ENCODE measurements at regions not wholly inside any gene's neighbourhood (a gene's known extent, or its start where the extent isn't known, plus 50 kb on each side); places are given as distances from the start of the nearest gene placed in this dataset.

DNA sequence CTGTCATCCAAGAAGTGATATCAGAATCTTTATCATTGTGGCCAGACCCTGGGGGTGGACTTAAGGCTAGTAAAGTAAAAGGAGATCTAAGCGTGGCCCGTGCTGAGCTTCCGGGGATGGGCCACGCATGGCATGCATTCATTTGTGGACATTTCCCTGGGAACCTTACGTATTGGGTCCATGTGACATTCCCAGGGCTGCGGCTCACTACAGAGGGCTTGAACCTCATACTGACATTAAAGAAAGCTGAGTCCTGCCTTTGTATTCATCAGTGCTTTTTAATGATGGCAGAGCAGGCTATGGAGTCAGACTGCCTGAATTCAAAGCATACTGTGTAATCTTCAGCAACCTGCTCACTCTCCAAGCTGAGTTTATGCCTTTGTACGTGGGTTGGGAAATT is 152.2 kb upstream of the AFDN start:
- DNase-seq (ENCODE audit: low spot score): peak; percentile 27

GRCh38 chr6:167676000-167676665 is 150.6 kb upstream of the AFDN start:
- DNase-seq (ENCODE audit: low spot score): peak; percentile 39

GRCh38 chr6:167676666-167677421 is 149.9 kb upstream of the AFDN start:
- DNase-seq (ENCODE audit: low spot score): no peak

DNA sequence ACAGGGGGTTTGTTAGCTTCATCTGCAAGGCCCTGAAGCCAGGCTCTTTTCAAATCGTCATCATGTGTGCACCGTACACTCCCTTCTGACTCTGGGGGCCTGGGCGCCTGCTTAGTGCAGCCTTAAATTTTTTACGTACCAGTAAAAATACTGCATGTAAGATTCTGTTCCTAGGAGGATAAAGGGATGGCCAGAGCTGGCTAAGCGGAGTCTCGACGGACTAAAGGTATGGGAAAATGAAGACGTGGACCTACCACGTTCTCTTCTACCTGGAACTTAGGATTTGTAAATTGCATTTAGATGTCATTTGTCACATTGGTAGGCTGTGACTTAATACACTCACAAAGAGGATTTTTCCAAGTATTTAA is 149.3 kb upstream of the AFDN start:
- no peak for DNase-seq (ENCODE audit: low spot score)

GRCh38 chr6:167678102-167679101 is 148.3 kb upstream of the AFDN start:
- DNase-seq (ENCODE audit: low spot score): peak; percentile 88

DNA sequence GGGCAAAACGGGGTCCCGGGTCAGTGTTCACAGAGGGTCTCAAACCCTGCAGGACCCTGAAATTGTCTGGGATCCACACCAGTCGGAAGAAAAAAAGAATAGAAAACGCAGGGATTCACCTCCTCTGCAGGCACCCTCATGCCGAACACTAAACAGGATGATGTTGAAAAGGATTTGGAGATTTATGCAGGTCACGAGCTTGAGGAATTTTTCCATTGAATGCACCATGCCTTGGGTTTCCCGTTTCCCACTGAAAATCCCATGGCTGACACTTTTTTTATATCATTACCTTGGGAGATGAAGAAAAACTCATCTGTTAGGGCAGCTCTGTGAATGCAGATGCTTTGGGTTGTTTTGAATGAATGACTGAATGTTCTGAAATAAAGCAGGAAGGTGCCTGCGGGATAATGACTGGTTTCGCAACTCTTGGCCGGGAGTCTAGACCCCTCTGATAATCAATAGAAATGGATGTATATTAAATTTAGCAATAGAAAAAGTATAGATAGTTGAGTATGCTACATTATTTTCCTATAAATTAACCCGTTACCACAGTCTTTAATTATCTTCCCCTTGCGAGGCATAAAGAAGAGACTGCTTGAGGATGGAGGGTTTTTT is 147.5 kb upstream of the AFDN start:
- no peak for DNase-seq (ENCODE audit: low spot score)

- DNase-seq (ENCODE audit: low spot score): no peak
Measured at GRCh38 chr6:167679790-167680604, 146.7 kb upstream of the AFDN start.

DNA sequence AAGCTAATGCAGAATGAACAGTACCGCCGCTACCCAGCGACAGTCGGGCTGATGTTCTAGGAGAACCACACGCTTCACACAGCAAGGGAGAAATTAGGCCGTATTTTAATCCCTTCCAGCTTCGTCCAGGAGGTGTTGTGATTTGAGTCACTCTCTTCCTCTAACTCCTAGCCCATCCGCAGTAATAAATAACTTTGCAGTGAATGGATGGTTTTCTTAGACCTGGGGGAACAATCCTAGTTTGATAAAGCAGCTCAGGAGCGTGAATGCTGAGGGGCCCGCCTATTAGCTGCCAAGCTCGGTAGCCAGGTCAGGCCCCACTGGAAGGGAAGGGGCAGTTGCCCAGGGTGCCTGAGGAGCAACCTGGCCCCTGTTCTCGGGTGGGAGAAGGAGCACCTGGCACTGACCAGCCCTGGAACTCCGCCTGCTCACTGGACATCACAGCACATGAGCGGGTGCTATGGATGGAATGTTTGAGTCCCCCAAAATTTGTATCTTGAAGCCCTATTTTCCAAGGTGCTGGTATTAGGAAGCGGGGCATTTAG is 146.0 kb upstream of the AFDN start:
- DNase-seq (ENCODE audit: low spot score): no peak

DNA sequence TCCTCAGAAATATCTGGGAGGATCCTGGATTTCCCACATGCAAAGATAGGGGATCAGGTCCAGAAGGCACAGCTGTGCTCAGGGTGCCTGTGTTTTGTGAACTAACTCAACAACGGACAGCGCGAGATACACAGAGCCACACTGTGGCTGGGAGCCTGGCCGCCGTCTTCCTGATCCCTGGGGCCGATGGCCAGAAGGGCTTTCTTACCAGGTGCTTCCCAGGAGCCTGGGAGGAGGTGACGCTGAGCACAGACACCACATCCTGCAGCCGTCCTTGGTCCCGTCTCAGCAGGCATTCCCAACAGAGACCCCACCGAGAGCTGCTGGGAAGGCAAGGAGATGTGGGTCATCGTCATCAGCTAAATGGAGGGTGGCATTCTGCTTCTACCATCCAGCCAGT is 144.6 kb upstream of the AFDN start:
- DNase-seq (ENCODE audit: low spot score): peak; percentile 45

DNA sequence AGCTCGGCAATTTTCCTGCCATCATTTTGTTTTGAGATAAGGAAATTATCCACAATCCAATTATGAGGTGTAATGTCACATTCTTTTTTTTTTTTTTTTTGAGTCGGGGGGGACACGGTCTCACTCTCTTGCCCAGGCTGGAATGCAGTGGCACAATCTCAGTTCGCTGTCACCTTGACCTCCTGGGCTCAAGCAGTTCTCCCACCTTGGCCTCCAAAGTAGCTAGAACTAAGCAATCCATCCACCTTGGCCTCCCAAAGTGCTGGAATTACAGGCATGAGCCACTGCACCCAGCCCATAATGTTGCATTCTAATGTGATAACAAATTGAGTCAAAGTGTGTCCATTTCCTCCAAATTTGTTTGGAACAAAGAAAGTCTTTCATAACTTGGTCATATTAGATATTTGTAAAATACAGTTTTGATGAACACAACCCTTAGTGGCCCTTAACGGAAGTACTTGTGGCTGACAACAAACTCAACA is 144.1 kb upstream of the AFDN start:
- DNase-seq (ENCODE audit: low spot score): no peak

DNA sequence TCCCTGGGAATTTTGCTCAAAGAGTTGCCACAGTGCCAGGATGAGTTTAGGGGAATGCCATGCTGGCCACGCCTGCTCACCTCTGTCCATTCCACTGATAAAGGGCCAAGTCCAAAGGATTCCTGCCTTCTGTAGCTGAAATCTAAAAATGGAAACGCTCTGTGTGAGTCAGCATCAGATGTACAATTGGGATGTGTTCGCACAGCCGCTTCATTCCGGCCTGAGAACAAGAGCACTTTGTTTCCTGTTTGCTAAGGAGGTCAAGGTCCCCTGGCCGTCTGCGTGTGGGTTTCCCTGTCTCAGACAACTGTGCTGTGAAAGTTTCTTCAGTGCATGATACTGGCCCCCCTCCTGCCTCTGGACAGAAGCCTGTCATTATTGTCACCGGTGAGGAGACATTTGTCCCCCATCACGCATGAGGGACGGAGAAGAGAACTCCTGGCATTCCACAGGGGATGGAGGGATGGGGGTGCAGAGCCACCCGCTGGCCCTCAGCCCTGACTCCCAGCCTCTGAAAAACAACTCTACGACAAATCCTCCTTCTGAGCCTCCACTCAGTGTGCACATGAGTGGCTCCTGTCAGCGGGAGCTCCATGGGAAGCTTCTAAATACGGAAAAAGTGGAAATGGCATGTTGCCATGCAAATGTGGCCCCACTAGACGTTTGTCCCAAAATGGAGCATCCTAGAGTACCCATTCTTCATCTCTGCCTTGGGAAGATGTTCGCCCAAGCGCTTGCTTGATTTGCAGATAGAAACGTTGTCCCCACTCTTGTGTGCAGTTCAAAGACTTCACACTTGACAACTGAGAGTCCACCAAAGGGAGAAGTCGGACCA is 143.5 kb upstream of the AFDN start:
- peak; percentile 39 for DNase-seq (ENCODE audit: low spot score)

DNA sequence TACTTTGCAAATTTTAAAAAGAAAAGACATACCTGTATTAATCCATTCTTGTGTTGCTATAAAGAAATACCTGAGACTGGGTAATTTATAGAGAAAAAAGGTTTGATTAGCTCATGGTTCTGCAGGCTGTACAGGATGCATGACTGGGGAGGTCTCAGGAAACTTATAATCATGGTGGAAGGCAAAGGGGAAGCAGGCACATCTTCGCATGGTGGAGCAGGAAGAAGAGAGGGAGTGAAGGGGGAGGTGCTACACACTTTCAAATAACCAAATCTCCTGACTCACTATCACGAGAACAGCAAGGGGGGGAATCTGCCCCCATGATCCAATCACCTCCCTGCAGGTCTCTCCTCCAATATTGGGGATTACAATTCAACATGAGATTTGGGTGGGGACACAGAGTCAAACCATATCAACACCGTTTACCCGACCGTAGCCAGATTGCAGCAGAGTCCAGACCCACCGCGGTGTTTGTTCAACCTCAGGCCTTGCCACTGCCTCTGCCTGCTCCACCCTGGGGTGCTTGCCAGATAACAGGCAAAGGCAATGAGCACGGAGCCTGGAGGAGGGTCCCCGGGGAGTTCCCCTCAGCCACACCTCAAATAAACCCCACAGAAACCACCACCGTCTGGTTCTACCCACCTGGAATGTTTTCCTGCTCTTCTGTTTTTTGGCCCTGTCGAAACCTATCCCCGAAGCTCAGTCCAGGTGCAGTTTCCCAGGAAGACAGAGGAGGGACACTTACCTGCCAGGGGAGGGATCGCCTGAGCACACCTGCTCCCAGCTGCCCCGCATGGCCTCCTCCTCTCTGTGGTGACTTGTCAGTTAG is 142.2 kb upstream of the AFDN start:
- DNase-seq (ENCODE audit: low spot score): peak; percentile 42

GRCh38 chr6:167685654-167686053 is 141.1 kb upstream of the AFDN start:
- DNase-seq (ENCODE audit: low spot score): no peak

- DNase-seq (ENCODE audit: low spot score): no peak
Measured at GRCh38 chr6:167686204-167686893, 140.4 kb upstream of the AFDN start.

DNA sequence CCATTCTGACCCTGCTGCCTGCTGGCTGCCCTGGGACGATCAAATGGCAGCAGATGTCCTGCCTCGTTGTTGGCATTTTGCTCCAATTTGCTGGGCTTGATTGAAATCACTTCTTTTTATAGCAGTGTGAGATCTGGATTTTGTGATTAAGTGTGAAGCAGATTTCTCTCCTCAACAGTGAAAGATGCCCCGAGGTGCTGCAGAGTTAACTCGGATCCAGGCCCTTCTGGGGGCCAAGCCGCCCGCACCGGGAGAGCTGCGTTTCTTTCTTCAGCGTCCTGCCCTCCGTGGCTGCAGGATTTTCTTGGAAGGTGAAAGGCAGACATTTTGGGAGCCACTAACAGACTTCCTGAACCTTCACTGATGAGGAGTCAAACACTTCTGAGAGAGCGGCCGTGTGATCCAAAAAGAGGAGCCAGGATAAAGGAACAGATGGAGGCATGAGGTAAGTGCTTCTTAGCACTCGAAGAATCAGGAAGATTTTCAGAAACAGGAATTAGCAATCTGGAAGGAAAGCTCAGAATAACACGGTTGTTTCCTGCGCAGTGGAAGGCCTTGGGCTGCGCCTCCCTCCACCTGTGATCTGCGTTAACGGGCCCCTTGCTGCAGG is 139.5 kb upstream of the AFDN start:
- peak; percentile 32 for DNase-seq (ENCODE audit: low spot score)

GRCh38 chr6:167688123-167688522 is 138.6 kb upstream of the AFDN start:
- DNase-seq (ENCODE audit: low spot score): peak; percentile 38

- peak; percentile 37 for DNase-seq (ENCODE audit: low spot score)
Measured at GRCh38 chr6:167689278-167689677, 137.4 kb upstream of the AFDN start.

DNA sequence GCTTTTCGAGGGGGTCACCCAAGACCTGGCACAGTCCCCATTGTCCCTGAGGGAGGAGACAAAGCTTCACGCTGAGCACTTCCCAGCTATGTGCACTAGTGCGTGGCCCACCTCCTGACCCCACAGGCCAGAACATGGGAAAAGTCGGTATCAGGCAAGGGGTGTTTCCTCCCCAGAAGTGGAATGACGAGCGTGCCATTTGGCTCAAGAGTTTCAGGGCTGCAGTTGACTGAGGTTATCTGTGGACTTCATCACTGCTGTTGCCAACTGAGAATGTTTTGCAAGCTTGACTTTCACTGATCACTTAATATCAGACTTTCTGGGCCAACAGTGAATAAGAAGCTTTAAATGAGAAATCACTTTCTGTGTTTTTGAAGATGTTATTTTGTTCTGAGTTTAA is 137.0 kb upstream of the AFDN start:
- peak; percentile 47 for DNase-seq (ENCODE audit: low spot score)
